H1 (cell line): ENCODE measurements at regions not wholly inside any gene's neighbourhood (a gene's known extent, or its start where the extent isn't known, plus 50 kb on each side); places are given as distances from the start of the nearest gene placed in this dataset.

ENCODE experiments used
- ASH2L ChIP-seq: fragments of 200-600, 300-600 bp; sonication (generic); IDR thresholded peaks from one replicate; pipeline ENCODE4 v1.7.1; 2017; ENCODE audit warnings: low read length
- BACH1 ChIP-seq: IDR thresholded peaks from 2 replicates; pipeline ENCODE4 v1.6.1; 2012; ENCODE audit warnings: low read length, improper control_type of control experiment
- CHD2 ChIP-seq: IDR thresholded peaks from 2 replicates; pipeline ENCODE4 v1.6.1; 2012; ENCODE audit warnings: low read length, improper control_type of control experiment
- CHD7 ChIP-seq: fragments of 300-600 bp; sonication (generic); IDR thresholded peaks from 2 replicates; pipeline ENCODE4 v1.7.1; 2012; ENCODE audit warnings: low read length, moderate library complexity, mild to moderate bottlenecking, inconsistent platforms; ENCODE audit not compliant: insufficient replicate concordance
- EP300 ChIP-seq, 2 experiments: IDR thresholded peaks; 1 replicate in 1 of 2; 2 replicates in 1 of 2; pipeline ENCODE4 v1.6.1; 2011 to 2012; ENCODE audit warnings: low read depth in 2 of 2, low read length in 2 of 2, mild to moderate bottlenecking in 2 of 2, borderline replicate concordance in 1 of 2, inconsistent platforms in 1 of 2, moderate library complexity in 1 of 2
- GTF2F1 ChIP-seq: IDR thresholded peaks from 2 replicates; pipeline ENCODE4 v1.6.1; 2012; ENCODE audit warnings: low read depth, low read length, improper control_type of control experiment, borderline replicate concordance
- JUND ChIP-seq: IDR thresholded peaks from 2 replicates; pipeline ENCODE4 v1.6.1; 2011; ENCODE audit warnings: mild to moderate bottlenecking, improper control_type of control experiment, low read length
- POLR2A ChIP-seq, 2 experiments: IDR thresholded peaks; 1 replicate in 1 of 2; 2 replicates in 1 of 2; pipeline ENCODE4 v1.6.1; 2011; ENCODE audit warnings: low read depth in 2 of 2, low read length in 2 of 2, mild to moderate bottlenecking in 2 of 2; ENCODE audit errors: control extremely low read depth in 1 of 2
- RAD21 ChIP-seq, 2 experiments: IDR thresholded peaks in 1 of 2; conservative IDR thresholded peaks in 1 of 2; 2 replicates each; pipeline ENCODE4 v1.6.1; 2011; ENCODE audit warnings: low read depth in 2 of 2, low read length in 2 of 2, improper control_type of control experiment in 1 of 2, inconsistent platforms in 1 of 2, mild to moderate bottlenecking in 1 of 2, moderate library complexity in 1 of 2
- SIX5 ChIP-seq: IDR thresholded peaks from 2 replicates; pipeline ENCODE4 v1.6.1; 2011; ENCODE audit warnings: mild to moderate bottlenecking, low read depth, low read length
- SP2 ChIP-seq: IDR thresholded peaks from 2 replicates; pipeline ENCODE4 v1.6.1; 2012; ENCODE audit warnings: mild to moderate bottlenecking, low read length, inconsistent platforms
- ZNF274 ChIP-seq: IDR thresholded peaks from 2 replicates; pipeline ENCODE4 v1.7.0; 2012; ENCODE audit warnings: low read length, borderline replicate concordance; ENCODE audit errors: extremely low read depth

GRCh38 chr3:194251007-194251406 is 100.1 kb downstream of the CPN2 start (continued):
- TF ChIP-seq CHD7 (no peak), POLR2A (IDR thresholded peaks at IDR 0.05; ENCODE audit: control extremely low read depth in 1 of 2, low read depth in 2 of 2, low read length in 2 of 2) (no peak), BACH1 (no peak), EP300 (IDR thresholded peaks at IDR 0.05; ENCODE audit: borderline replicate concordance in 1 of 2, low read depth in 2 of 2, low read length in 2 of 2) (no peak), ZNF274 (no peak), ASH2L (no peak), CHD2 (no peak), SP2 (no peak), SIX5 (no peak), JUND (no peak), RAD21 (IDR thresholded peaks at IDR 0.05 in 1 of 2, conservative IDR thresholded peaks at IDR 0.05 in 1 of 2; ENCODE audit: low read depth in 2 of 2, low read length in 2 of 2) (no peak), GTF2F1 (no peak)
- TF ChIP-seq, all 59 proteins: peak for 0
